Lower leg skin (tissue), 4 donors: ENCODE measurements at regions not wholly inside any gene's neighbourhood (a gene's known extent, or its start where the extent isn't known, plus 50 kb on each side); places are given as distances from the start of the nearest gene placed in this dataset.
"Not testable (repeated sequence)": the region's sequence is repeated elsewhere in the genome, so short reads cannot be mapped to it uniquely, and the experiment has no call there.

Source experiments
- DNase-seq, 2 donors: peaks; one replicate each; pipeline ENCODE4 v3.0.0-alpha.2; 2019; ENCODE audit warnings: low spot score in 2 of 2
- H3K4me3 ChIP-seq: fragments of 200-600 bp; sonication (generic); 2 replicates; pipeline ENCODE4 v1.5.1; 2017; ENCODE audit warnings: mild to moderate bottlenecking, low read depth; ENCODE audit not compliant: poor library complexity, severe bottlenecking
- CTCF ChIP-seq, 3 donors: fragments of 450-650 bp; IDR thresholded peaks; one replicate each; pipeline ENCODE4 v1.5.1; 2016; ENCODE audit warnings: antibody characterized with exemption in 3 of 3, mild to moderate bottlenecking in 3 of 3, moderate library complexity in 2 of 3
- POLR2A ChIP-seq, 2 donors: fragments of 450-650 bp; IDR thresholded peaks; one replicate each; pipeline ENCODE4 v1.6.1; 2016 to 2017; ENCODE audit warnings: antibody characterized with exemption in 2 of 2, mild to moderate bottlenecking in 1 of 2, moderate library complexity in 1 of 2
- WGBS, 2 donors: methylation state at CpG; one replicate each; pipeline ENCODE4 v1.1.5; 2018; 5-methylcytosine and 5-hydroxymethylcytosine counted together
- intact Hi-C: fragments of 100-400 bp; cut with DNase I; formaldehyde crosslinking; loops from one replicate; pipeline ENCODE4 v1.15.0; 2023; ENCODE audit warnings: low total_unique reads

DNA sequence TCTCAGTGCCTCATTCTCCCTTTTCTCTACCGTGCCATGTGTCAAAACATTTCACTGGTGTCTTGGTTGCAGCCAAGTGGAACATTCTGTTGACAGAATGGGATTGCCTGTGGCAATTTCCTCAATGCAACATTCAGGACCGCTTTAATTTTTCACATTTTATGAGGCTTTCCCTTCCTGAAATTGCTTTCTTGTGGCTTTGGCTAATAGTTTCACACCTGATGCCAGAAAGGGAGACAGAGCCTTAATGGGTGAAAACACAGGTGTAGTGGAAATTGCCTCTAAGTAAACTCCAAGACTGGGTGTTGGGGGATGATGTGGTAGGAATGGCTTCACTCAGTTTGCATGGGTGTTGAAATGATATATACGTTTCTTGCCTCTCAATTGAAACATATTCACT is 278.3 kb downstream of the TSN start:
- intact Hi-C loops, result no loop called here

DNA sequence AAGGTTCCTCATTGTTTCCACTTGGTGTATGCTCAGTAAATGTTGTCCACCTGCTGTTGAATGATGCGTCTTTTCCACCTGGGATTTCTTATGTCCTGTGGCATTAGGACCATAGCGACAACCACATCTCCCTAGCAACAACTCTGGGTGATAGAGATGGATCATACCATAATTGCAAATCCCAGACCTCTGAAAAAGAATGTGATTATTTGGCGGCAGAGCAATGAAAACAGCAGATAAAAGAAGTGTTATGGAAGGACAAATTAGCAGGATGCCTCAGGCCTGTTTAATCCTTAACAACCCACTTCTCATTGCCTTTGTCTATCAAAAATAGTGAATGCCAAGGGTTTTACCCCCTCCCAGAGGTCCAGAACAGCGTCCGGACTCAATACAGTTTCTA is 278.9 kb downstream of the TSN start:
- DNase-seq, result no peak
- intact Hi-C loops, result no loop called here
- TF ChIP-seq CTCF (IDR thresholded peaks at IDR 0.05) (no peak), POLR2A (IDR thresholded peaks at IDR 0.05) (no peak)
- no peak overlapping the region for H3K4me3 ChIP-seq
- 56 to 59% methylated on average over 5 of the region's 5 CpGs for WGBS, 2 donors

More for the DNA sequence above, 278.3 kb downstream of the TSN start:
- WGBS, 2 donors, result 61 to 65% methylated on average over 3 of the region's 3 CpGs
- no peak for TF ChIP-seq CTCF (IDR thresholded peaks at IDR 0.05)
- no peak for TF ChIP-seq POLR2A (IDR thresholded peaks at IDR 0.05)
- no peak overlapping the region for H3K4me3 ChIP-seq
- DNase-seq, result peak in 1 of 2 donors; percentile 17

GRCh38 chr2:122034777-122035176 is 279.3 kb downstream of the TSN start:
- intact Hi-C loops, result no loop called here
- WGBS, 2 donors, result 40 to 49% methylated on average over 4 of the region's 4 CpGs
- no peak for TF ChIP-seq POLR2A (IDR thresholded peaks at IDR 0.05)
- peak in 1 of 2 donors; percentile 45 for DNase-seq
- H3K4me3 ChIP-seq, result no peak overlapping the region

- WGBS, 2 donors, result 86 to 89% methylated on average over 4 of the region's 4 CpGs
- intact Hi-C loops, H3K4me3 ChIP-seq: not testable (repeated sequence)
- peak in 1 of 2 donors; percentile 5 for DNase-seq
These were observed 283.4 kb downstream of the TSN start for GRCh38 chr2:122038816-122039215.

DNA sequence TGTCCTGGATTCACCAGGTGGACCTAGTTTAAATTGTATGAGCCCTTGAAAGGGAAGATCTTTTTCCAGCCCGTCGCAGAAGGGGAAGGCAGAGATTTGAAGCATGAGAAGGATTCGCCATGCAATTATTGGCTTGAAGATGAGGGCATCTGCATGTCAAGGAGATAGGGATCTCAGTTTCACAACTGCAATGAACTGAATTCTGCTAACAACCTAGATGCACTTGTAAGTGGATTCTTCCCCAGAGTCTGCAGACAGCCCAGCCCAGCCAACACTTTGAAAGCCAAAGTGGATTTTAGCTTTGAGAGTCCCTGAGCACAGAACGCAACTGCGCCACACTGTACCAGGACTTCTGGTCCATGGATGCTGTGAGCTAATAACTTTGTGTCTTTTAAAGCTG is 286.0 kb downstream of the TSN start:
- peak in 1 of 2 donors; percentile 42 for DNase-seq
- intact Hi-C loops, result no loop called here
- TF ChIP-seq POLR2A (IDR thresholded peaks at IDR 0.05) (no peak), CTCF (IDR thresholded peaks at IDR 0.05) (no peak)
- WGBS, 2 donors, result 90 to 93% methylated on average over 5 of the region's 5 CpGs
- H3K4me3 ChIP-seq, result no peak overlapping the region

DNA sequence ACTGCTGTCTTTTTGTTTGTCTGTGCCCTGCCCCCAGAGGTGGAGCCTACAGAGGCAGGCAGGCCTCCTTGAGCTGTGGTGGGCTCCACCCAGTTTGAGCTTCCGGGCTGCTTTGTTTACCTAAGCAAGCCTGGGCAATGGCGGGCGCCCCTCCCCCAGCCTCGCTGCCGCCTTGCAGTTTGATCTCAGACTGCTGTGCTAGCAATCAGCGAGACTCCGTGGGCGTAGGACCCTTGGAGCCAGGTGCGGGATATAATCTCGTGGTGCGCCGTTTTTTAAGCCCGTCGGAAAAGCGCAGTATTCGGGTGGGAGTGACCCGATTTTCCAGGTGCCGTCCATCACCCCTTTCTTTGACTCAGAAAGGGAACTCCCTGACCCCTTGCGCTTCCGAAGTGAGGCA is 296.2 kb downstream of the TSN start:
- DNase-seq, H3K4me3 ChIP-seq, intact Hi-C loops: not testable (repeated sequence)
- 93 to 96% methylated on average over 5 to 11 of the region's 20 CpGs for WGBS, 2 donors

GRCh38 chr2:122055521-122055931 is 300.1 kb downstream of the TSN start:
- TF ChIP-seq POLR2A (IDR thresholded peaks at IDR 0.05) (no peak), CTCF (IDR thresholded peaks at IDR 0.05) (no peak)
- no peak overlapping the region for H3K4me3 ChIP-seq
- no peak for DNase-seq
- WGBS, 2 donors, result 7 to 12% methylated on average over 4 of the region's 4 CpGs
- intact Hi-C loops, result no loop called here
